Bone marrow (tissue), 2 donors: ENCODE measurements at regions not wholly inside any gene's neighbourhood (a gene's known extent, or its start where the extent isn't known, plus 50 kb on each side); places are given as distances from the start of the nearest gene placed in this dataset.

Experiments used
- DNase-seq, 2 donors: peaks; one replicate each; lab custom pipeline; 2025; lab: John Stamatoyannopoulos, UW

GRCh38 chr3:150161011-150161410 lies 190.3 kb upstream of the PFN2 start:
- no peak for DNase-seq

DNA sequence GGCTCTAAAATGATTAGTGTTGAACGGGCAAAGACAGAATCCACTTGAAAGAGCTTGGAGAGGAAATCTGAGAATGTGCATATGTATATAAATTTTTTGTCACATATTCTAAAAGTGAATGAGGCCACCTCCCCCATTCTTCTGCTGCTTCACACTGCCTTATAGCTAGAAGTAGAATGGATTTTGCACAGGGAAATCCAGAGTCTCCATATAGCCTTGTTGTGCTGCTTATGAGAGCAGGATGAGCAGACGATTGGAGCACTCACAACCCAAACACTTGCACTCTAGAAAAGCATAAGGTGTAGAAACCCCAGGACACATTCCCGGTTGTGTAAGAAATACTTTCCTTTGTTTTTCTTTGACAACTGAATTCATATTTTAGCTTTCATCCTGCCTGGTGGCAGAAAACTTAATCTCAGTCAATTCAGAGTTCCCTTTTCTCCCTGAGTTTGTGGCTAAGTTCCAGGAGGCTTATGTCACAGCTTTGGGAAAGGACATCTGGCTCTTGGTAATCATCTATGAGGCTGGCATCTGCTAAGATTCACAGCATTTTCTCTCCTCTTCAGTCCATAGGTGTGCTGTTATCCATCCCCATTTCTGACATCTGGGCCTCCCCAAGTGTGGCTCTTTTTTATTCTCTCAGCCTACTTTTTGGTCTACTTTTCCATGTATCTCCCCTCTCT lies 188.4 kb upstream of the PFN2 start:
- DNase-seq, result no peak

- DNase-seq, result no peak
Measured at GRCh38 chr3:150152567-150152966, 181.9 kb upstream of the PFN2 start.

DNA sequence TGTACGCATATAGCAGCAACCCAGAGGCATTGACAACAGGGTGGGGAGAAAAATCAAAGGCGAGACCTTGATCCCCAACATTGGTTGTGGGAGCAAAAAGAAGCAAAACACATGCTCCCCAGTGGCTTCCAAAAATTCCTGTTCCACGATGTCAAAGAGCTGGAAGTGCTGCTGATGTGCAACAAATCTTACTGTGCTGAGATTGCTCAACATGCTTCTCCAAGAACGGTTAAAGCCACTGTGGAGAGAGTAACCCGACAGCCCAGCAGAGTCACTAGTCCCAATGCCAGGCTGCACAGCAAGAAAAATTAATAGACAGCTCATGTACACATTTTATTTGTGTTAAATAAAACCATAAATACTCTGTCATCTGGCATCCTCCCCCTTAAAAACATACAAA lies 179.9 kb upstream of the PFN2 start:
- DNase-seq, result no peak

DNA sequence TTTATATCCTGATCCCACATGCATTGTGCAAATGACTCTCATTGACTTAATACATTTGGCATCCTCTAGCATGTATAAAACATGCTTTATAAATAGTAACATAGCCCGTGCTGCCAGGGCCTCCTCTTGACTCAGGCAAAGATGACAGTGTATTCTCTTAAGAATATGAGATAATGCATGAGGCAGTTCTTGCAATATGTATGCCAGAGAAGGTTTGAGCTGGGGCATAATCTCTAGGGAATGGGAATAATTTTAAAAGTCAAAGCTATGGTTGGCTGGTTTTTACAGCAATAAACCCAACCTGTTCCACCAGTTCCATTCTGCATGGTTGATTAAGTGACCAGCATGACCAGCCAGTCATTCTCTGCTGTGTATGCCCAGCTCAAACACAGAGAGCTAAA lies 179.0 kb upstream of the PFN2 start:
- DNase-seq, result no peak

GRCh38 chr3:150148227-150148626 lies 177.5 kb upstream of the PFN2 start:
- DNase-seq, result no peak

DNA sequence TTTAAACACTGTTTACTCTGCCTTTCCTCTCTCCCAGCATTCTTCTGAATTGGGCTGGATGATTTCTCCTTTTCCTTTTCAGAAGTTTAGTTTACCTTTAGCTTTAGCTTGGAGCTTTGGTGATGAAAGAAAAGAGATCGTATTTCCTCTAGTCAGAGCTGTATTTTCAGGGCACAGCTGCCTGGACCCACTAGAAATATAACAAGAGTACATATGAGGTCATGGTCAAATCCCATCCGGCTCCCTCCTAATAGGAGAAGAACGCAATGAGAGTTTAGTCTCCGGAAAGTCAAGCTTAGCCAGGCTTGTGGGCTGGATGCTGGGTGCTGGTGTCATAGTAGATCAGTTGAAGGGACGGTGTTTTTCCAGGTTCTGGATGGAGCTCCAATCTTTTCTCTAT lies 177.1 kb upstream of the PFN2 start:
- no peak for DNase-seq

DNA sequence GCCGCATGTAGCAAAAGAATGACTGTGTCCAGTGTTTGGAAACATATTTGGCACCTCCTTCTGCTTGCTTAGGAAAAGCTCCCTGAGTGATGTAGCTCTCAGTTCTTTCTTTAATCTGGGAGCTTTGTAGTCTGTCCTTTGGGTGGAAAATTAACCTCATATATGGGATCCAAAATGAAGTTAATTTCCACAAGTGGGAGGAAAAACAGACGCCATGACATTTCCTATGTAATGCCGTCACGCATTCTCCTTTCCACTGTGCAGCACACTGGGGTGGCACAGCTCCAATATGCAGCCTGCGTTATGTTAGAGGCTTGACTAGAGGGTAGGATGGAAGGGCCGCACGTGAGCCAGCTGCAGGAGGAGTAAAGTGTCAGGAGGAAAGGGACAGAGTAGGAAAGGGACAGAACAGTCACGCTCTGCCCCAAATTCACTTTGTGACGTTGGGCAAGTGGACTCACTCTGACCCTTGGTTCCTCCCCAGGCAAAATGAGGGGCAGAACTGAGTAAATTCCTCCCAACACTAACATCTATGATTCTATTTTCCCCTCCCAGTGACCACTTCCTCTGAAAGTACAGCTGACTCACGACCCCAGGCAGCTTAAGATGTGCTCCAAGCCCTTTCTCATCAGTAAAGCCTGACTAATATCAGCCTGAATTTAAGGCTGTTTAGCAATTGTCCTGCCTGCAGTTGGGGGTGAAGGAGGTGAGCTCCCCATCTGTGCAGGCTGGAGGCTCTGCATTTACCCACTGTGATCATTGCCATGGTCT lies 176.5 kb upstream of the PFN2 start:
- DNase-seq, result peak; percentile 9 to 32

DNA sequence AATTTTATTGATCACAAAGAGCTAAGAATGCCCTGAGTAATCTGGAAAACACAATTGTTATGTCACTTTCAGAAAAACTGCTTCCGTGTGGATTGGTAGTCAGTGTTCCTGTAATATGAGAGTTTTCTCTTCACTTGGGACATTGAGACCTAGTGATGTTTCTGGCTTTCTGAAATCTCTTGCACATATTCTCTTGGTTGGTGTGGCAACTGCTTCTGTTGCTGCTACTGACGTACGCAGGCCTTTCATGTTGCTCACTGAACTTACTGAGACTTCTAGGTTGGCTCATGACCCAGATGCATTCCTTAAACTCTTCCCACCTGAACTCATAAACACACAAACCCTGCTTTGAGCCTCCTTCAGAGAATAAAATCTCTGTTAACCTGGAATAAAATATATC lies 175.0 kb upstream of the PFN2 start:
- no peak for DNase-seq

DNA sequence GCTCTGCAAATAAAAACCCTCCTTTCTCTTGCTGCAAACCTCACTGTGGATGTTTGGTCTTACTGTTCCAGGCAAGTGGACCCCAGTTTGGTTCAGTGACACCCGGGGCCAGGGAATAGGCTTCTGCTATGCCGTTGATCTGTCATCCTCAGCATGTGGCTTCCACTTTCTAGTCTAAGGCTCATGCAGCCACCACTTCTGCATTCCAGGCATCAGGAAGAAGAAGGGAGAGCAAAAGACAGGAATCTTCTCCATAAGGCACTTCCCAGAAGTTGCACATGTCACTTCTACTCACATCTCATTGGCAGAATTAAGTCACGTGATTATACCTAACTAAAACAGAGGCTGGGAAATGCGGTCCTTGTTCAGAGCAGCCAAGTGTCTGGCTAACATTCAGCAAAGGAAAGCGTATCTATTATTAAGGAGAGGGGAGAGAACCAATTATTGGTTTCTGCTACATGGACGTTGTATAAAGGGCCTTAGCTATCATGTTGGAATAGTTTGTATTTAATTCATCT lies 173.6 kb upstream of the PFN2 start:
- DNase-seq, result no peak

- no peak for DNase-seq
Measured at GRCh38 chr3:150142936-150143335, 172.2 kb upstream of the PFN2 start.

DNA sequence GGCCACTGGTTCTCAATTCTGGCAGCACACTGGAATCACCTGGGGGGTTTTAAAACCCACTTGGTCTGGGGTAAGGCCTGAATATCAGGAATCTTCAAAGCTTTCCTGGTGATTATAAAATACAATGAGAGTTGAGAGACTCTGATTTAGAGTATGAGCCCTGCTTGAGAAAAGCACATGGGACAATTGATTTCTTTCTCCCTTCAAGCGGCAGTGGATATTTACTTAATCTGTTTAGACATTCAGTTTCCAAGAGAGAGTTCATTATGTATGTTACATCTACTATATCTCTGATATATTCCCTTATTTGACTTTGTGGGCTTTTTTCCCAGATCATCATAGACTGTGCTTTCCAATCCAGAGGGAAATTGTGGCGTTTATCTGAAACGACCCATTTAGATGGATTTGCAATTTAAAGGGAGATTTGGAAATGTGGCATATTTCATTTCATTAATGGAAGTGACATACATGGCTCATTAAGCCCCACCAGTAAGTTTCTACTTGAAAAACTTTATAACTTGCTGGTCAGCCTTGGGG lies 171.2 kb upstream of the PFN2 start:
- no peak for DNase-seq

DNA sequence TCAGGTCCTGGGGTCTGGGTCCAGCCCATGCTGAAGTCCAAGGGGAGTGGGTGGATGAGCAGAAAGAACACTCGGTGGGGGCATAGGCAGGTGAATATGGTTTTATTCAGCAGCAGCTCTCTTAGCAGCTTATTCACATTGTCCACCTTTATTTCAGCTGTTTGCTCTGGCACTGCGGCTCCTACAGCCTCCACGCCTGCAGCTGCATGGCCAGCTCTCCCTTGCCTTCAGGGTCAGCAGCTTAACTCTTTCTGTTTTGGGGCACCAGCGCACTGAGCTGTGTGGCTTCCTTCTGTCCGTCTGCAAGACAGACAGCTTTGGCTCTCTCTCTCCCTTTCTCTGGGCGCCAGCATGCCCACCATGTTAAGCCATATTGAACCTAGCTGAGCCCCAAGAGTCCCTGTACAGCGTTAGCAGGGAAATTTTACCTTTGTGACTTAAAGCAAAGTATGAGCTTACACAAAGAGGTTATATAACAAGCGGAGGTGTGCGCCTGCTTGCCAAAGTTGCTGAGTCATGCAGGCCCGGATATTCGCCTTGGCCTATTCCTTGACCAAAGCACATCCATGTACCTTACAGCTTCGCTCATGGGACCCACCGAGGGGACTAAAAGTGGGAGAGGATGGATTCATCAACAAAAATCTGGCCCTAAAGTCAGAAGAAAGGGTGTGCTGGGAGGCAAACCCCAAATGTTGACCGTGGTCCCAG lies 170.1 kb upstream of the PFN2 start:
- no peak for DNase-seq

- DNase-seq, result no peak
Measured at GRCh38 chr3:150138824-150139223, 168.1 kb upstream of the PFN2 start.

GRCh38 chr3:150136242-150136641 lies 165.5 kb upstream of the PFN2 start:
- no peak for DNase-seq

DNA sequence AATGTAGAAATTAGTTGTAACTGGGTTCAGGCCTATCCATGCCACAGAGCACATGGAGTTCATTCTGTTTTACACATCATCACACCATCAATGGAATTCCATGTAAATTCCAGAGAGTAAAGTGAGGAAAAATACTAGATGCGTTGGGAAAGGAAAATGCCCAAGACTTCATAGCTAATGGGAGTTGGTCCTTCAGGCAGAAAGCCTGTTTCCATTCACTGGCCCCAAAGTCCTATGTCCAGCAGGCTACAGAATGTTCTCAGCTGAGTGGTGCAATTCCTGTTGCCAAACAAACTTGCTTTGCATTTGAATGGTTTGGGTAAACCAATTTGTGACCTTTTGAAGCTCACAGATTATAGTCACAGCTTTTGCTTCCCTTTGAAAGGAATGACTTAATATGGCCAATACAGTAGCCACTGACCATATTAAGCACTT lies 164.6 kb upstream of the PFN2 start:
- DNase-seq, result no peak

DNA sequence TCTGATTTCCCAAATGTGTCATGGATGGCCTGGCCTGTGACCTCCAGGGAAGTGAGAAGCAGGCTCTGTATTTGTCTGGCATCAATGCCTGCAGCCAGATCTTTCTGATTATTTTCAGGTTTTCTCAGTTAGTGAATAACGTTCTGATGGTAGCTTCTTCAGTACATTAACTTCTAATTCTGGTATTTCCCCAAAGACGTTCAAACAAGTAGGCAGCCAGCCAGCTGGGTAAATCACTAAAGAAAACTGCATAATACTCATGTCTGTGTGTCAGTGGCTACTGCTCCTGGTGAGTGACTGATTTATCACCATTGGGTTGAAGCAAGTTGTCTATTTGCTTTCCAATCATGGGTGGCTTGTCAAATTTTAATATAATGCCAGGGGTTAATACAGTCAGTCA lies 162.6 kb upstream of the PFN2 start:
- no peak for DNase-seq

GRCh38 chr3:150132101-150132749 lies 161.5 kb upstream of the PFN2 start:
- DNase-seq, result no peak

- no peak for DNase-seq
Measured at GRCh38 chr3:150131663-150132062, 161.0 kb upstream of the PFN2 start.

DNA sequence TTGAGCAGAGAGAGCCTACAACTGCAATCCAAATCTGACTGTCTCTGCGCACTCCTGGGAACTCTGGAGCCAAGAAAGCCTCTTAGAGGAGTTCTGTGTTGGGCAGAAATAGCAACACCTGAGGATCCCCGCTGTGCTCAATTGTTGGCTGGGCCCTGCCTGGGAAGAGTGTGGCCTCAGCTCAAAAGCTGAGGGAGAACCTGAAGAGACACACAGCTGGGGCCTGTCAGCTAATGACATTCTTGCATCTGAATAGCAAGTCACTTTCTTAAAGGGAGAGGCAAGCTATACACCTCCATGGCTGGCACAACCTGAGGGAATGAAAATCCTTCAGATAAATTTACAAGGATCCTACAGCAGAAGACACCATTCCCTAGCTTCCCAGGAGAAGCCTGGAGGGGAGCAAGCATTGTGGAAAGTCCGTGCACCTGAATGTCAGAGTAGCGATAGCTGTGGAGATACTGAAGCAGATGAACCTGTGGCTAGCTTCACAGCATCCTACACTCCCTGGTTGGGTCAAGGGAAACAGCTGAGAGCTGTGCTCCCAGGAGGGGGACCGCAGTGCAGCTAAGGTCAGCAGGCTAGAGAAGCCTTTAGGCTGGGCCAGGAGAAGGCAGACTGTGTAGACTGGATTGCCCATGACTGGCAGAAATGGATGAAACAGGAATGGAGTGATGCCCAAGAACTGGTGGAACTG lies 159.9 kb upstream of the PFN2 start:
- no peak for DNase-seq

DNA sequence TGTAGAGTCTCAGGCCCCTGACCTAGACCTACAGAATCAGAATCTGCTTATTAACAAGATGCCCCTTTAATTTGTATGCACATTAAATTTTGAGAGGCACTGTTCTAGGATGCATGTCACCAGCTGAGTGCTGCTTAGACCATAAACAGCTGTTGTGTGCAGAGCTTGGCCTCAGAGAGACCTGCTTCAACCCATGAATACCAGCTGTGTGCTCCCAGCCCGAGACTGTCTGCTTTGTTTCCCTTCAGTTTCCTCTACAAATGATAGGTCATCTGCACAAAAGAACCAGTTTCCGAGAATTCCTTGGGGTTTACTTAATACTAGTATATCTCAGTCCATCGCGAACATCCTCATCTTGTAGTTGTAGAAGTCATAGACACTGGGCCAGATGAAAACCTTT lies 158.5 kb upstream of the PFN2 start:
- DNase-seq, result no peak
